Amygdala (tissue), 56 donors: ENCODE measurements at regions not wholly inside any gene's neighbourhood (a gene's known extent, or its start where the extent isn't known, plus 50 kb on each side); places are given as distances from the start of the nearest gene placed in this dataset.

ENCODE experiments used
- DNase-seq, 56 donors: peaks; one replicate each; lab custom pipeline; 2025; lab: John Stamatoyannopoulos, UW

DNA sequence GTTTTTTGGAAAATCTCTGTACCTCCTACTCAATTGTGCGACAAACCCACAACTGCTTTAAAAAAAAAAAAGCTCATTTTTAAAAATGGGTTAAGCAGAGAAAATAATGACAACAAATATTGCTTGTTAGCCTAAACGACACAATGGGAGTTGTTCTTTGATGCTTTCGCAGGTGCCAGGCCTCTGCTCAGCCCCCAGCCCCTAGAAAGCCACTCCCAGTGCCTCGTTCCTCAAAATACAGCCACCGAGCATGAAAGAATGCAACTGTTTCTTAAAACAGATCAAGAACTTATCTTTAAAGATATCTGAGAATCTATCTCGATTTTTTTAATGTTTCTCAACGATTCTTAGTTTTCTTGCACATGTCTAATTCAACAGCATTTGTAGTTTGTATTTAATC lies 85.2 kb upstream of the PFKP start:
- no peak for DNase-seq

DNA sequence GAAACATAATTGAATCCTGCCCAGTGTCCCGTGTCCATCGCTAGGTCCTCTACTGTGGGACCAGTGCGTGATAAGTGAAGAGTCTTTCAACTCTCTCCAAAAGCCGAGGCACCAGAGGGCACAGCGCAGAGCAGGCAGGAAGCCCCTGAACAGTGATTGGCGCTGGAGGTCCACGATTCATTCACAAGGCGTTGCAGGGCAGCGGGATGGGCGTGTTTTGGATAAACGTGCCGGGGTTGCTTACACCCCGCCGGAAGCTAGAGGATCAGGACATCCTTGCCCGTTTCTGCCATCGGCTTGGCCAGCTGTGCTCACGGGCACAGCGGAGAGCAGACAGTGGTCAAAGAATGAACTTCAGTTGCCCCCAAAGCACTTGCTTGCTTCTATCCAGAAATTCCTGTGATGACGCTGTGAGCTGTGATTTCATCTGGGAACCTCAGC lies 86.0 kb upstream of the PFKP start:
- DNase-seq, result no peak

DNA sequence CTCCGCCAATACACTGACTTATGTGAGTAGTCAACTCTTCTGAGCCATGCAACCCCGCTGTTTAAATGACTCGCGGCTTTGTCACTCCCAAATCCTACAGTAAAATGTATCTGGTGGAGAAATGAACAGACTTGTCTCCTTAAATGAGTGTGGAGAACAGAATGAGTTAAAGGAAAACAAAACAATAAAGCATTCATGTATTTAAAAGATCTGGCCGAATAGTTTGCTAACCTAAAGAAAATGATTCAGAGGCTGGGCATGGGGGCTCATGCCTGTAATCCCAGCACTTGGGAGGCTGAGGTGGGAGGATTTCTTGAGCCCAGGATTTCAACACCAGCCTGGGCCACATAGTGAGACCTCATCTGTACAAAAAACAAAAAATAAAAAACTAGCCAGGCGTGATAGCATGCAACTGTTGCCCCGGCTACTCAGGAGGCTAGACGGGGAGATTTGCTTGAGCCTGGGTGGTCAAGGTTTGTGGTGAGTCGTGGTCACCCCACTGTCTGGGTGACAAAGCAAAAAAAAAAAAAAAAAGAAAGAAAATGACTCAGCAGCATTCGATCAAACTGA lies 86.5 kb upstream of the PFKP start:
- DNase-seq, result no peak

DNA sequence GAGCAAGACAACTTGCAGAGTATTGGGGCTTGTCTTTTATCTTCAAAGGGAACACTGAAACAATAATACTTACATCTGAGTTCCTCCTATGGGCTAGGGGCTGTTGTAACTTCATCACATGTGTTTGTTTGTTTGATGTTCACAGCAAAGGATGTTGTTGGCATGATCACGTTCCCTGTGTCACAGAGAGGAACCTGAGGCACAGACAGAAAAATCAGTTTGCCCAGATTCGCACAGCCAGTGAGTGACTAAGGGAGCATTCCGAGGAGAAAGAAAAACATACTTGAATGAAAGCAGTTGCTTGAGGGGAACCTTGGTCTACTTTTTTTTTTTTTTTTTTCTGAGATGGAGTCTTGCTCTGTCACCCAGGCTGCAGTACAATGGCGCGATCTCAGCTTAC lies 87.2 kb upstream of the PFKP start:
- no peak for DNase-seq

DNA sequence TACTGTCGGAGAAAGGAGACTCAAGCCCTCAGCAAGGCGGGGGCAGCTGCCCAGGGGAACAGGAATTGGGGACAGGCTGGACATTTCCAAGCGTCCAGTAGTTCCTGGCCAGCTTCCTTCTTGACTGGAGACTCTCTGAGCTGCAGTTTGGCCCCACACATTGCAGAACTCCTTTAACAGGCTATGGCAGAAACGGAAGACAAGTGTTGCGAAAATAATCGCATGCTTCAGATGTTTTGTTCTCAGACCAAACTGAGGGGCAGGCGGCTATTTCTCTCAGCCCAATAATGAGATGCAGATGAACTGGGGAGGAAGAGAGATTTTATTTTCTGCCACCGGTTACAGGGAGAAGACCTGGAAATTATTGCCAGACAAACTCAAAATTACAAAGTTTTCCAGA lies 88.0 kb upstream of the PFKP start:
- DNase-seq, result peak in 13 of 56 donors; percentile 1 to 58 (median 10)

DNA sequence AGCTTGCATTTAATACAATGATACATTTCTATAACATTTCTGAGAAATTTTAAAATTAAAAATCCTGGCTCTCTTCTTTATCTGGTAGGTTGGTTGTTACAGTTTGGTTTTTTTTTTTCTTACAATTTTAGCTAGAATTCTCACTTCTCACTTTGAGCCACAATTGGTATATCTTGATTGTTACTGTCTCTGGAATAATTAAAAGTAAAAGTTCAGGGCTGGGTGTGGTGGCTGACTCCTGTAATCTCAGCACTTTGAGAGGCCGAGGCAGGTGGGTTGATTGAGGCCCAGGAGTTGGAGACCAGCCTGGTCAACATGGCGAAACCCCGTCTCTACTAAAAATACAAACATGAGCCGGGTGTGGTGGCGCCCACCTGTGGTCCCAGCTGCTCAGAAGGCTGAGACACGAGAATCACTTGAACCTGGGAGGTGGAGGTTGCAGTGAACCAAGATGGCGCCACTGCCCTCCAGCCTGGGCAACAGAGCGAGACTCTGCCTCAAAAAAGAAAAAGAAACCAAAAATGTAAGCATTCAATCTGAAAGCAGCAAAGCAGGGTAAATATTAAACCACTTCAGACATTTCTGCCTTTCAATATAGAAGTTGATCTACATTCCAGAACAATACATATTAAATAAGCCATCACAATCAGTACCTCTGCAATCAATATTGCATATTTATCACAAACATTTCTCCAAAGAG lies 88.6 kb upstream of the PFKP start:
- DNase-seq, result no peak

DNA sequence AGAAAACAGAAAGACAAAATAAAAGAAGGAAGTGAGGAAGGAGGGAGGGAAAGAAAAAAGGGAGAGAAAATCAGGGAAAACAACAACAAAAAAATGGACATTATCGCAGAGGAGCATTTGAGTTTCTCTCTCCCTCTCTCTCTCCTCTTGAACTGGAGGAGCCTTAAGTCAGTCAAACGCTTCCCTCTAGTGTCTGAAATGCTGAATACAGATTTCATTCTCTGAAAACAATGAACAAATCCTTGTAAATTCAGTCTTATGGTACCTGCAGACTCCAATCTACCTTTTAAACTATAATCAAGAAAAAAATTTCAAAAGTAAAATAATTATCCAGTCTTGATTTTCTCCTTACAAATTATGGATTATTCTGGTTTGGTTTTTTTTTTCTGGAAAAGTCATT lies 89.2 kb upstream of the PFKP start:
- DNase-seq, result no peak

DNA sequence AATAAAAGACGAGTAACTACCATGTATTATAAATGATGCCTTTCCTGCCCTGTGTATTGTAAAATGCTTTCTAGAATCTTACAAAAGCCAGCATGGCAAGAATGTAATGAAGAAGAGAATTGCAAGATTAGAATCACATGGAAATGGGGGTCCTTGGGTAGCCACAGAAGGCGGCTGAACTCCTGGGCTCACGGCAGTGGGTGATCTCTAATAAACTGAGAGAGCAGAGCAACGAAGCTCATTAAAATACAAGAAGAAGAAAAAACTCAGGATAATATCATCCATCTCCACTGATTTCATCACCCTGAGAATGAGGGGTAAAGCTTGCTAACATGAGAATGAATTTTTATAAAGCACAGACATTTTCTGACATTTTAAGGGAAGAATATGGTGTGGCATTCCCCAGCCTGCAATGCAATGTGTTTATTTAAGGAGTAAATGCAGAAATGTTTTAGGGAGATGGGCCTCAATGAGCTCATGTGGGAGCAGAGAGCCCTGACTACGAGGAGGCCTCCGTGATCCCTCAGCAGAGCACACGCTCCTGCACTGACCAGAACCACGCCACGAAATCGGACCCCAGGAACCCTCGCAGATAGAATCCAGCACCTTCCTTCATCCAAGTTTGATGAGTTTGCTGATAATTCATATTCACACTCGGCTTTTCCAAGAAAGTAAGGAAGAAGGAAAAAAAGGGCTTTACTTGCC lies 92.7 kb upstream of the PFKP start:
- no peak for DNase-seq

DNA sequence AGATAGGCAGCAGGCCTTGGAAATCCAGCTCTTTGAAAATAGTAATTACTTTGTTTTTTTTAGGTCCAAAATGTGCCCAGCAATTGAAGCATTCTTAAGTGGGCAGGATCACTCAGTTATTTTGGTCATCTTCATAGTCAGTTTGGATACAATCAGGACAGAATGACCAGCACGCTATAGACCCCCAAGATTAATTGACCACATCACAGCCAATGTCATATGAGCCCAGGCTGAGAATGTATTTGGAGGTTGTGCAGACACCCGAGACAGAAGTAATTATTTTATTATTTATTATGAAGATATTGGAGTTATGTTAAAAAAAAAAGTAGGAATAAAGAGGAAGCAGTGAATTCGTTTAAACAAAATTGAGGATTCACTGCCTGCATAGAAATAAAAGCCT lies 93.3 kb upstream of the PFKP start:
- no peak for DNase-seq

DNA sequence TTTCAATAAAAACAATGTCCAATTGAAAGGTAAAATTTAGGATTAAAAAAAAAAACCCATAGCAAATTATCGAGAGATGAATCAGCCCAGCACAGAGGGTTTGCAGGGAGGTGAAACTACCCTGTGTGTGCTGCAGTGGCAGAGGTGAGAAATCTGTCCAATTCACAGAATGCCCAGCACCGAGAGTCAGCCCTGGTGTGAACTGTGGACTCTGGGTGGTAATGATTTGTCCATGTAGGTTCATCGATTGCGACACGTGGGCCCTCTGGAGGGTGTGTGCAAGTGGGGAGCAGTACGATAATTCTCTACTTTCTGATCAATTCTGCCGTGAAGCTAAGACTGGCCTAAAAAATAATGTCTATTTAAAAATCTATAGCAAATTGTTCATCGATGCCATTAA lies 94.5 kb upstream of the PFKP start:
- no peak for DNase-seq

DNA sequence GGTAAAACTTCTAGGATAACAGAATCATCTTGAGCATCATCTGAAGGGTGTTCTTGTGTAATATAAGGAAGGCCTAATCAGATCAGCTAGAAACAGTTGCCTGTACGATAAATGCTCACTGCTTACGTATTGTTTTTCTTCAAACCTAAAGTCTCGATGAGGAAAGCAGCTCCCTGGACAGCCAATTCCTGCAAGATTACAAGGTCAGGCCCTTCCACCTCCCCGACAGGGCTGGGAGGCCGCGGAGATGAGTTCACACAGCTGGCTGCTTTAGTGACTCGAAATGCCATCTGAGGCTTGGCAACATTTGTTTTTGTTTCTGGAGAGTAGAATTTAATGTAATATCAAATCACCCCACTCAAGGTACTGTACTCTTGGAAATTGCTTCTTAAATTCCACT lies 95.1 kb upstream of the PFKP start:
- DNase-seq, result no peak

DNA sequence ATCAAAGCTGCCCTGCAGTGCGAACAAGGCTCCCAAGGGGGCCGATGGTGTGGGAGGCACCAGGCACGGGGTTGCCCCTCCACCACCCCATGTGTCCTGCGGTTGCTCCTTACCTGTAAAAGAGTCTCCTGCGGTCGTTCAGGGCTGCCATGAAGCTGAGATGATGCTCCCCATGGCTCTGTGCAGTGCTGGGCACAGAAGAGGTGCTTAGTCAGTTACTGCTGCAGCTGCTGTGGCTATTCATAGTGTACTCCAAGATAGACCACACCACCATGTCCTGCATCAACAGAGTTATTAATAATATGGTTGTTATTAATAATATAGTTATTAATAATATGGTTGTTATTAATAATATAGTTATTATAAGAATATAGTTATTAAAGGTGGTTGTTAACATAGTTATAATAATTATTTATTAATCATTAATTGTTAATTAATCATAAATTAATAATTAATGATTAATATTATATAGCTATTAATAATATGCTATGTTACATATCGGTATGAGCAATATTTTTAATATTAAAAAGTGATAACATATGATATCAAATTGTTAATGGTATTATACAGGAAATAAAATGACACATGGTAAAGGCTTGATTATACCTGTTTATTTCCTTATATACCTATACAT lies 97.0 kb upstream of the PFKP start:
- no peak for DNase-seq

DNA sequence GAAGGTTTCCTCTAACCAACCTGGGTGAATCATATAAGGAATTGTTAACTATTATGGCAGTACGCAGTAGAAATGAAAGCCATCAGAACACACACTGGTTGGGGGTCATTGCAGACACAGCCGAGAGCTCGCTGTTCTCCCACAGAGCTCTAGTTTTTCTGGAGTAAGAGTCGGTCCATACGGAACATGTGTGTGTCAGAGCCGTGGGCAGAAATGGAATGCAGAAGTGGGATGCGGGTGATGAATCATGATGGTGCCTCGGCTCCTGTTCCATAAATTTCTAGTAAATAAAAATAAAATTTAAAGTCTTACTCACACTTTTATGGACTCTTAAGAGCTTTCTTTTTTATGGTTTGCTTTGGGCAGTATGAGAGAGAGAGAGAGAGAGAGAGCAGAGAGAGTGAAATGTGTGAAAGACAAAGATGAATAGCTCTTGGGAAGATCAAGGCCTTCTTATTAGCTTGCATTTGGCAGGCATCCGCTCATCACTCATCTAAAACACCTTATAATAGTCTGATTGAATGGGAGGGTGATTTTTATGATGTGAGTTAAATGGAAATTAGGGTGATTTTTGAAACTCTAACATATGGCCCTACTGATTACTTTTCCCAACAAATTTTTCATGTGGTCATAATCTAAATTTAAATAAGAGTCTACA lies 98.8 kb upstream of the PFKP start:
- DNase-seq, result no peak

DNA sequence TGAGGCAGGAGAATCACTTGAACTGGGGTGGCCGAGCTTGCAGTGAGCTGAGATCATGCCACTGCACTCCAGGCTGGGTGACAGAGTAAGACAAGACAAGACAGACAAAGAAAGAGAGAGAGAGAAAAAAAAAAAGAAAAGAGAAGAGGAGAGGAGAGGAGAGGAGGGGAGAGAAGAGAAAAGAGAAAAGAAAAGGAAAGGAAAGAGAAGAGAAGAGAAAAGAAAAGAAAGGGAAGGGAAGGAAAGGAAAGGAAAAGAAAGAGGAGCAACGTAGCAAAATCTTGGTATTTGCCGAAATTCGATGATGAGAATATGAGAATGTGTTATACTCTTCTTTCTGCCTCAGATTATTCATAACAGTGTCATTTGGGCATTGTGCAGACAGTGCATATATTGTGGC lies 101.2 kb upstream of the PFKP start:
- DNase-seq, result no peak

DNA sequence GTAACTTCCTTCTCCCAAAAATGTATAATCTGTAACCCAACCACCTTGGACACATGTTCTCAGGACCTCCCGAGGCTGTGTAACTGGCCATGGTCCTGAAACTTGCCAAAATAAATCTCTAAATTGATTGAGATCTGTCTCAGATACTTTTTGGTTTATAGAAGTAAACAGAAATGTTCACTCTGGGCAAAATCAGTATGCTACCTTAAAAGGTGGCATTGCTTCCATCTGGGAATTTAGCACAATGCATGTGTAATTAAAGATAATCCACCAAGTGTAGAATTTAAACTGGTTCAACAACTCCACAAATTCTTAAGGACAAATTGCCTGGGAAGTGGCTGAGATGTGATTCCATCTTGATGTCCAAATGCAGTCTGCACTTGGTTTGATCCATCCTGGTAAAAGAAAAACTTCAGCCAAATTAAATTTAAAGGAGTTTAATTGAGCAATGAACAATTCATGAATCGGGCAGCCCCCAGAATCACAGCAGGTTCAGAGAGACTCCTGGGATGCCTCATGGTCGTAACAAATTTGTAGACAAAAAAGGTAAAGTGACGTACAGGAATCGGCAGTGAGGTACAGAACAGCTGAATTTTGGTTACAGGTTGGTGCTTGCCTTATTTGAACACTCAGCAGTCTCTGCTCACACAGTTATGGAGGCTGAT lies 102.6 kb upstream of the PFKP start:
- DNase-seq, result no peak

DNA sequence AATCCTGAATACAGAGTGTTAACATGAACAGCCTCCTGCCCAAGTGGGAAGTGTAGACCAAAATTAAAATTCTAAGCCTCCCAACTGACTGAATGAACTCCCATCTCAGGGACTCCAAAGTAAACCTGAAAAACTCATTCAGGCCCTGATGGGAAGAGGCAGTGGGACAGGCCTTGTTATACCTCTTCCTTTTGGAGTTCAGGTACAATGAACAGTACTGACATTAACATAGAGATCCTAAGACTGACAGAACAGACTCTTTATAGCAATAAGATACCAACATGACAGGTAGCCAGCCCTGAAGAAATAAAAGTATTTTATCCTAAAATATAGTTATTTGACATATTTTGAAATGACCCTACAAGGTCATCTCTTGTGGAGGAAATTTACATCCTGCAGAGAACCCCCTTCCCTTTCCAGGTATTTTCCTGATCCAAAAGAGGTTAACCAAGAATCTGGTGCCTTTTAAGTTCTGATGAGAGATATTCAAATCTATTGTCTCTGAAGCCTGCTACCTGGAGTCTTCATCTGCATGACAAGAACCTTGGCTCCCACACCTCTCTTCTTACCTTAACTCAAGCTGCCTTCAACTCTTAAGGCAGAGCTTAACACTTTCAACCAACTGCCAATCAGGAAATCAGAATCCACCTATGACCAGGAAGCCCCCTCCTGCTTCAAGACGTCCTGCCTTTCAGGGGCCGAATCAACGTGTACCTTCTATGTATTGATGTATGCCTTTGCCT lies 103.3 kb upstream of the PFKP start:
- no peak for DNase-seq

DNA sequence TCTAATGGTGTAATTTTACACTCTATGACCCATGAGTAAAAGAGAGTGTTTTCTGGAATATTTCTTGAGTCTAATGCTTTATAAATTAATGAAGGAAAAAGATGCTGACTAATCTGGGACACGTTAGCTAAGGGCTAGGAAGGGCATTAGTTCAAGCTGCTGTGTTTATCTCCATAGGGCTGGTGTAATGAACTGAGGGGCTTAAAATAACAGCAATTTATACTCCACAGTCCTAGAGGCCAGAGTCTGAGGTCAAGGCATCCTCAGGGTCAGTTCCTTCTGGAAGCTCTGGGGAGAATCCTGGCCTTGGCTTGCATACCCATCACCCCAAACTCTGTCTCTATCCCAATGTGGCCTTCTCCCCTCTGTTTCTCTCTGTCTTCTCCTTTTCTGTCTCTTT lies 105.2 kb upstream of the PFKP start:
- DNase-seq, result no peak

DNA sequence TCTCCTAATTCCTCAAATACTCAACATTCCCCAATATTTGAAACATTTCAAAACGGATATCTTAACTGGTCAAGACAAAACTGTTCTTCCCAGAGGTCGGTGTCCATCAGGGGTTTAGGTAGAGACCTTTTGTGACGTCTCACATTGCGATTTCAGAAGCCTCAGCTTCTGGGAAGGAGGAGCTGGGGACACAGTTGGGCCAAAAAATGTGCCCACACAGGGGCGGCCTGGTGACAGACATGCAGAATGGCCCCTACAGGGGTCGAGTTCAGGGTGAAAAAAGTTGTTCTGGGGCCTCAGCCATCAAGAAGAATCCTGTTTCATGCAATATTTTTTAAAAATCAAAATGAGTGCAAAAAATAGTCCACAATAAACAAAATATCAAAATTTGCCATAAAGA lies 108.7 kb upstream of the PFKP start:
- DNase-seq, result no peak

DNA sequence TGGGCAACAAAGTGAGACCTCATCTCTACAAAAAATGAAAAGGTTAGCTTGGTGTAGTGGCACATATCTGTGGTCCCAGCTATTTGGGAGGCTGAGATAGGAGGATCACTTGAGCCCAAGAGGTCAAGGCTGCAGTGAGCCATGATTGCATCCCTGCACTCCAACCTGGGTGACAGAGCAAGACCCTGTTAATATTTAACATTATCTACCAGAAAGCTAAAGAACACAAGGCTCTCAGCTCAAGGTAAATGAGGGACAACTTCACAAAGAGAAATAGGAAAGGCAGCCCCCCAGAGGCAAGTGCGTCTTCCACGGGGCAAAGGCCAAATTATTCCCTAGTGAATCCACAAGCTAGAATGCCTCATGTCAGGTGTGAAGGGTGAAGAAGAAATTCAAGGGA lies 109.6 kb upstream of the PFKP start:
- DNase-seq, result no peak

DNA sequence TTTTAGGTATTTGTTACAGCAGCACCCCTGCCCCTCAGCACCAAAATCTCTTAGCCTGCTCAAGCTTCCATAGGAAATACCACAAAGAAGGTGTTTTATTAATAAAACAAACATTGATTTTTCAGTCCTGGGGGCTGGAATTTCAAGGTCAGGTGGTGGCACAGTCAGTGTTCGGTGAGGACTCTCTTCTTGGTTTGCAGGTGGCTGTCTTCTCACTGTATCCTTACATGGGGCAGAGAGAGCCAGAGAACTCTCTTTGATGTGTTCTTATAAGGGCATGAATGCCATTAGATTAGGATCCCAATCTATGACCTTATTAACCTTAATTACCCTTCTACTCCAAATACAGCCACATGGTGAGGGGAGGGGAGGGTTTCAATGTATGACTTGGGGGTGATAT lies 112.3 kb upstream of the PFKP start:
- DNase-seq, result no peak
